ENCODE measurements at regions not wholly inside any gene's neighbourhood (a gene's known extent, or its start where the extent isn't known, plus 50 kb on each side); places are given as distances from the start of the nearest gene placed in this dataset.

DNA sequence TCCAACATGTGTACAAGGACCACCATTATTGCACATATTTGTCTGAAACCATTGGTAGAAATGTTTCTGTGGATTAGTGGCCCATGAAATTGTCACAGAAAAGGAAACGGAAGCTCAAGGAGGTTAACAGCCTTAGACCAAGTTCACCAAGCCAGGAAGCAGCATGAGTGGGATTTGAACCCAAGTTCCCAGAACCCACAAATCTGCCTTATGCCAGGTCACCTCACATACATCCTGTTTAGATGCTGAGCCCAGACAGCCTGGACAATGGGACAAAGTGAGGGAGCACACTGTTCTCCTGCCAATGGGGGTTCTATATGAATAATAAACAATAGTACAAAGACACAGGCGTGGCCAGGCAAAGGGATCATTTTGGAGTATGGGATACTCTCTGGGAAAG lies 59.6 kb upstream of the CA12 start:
- TF ChIP-seq, protein P1, sequence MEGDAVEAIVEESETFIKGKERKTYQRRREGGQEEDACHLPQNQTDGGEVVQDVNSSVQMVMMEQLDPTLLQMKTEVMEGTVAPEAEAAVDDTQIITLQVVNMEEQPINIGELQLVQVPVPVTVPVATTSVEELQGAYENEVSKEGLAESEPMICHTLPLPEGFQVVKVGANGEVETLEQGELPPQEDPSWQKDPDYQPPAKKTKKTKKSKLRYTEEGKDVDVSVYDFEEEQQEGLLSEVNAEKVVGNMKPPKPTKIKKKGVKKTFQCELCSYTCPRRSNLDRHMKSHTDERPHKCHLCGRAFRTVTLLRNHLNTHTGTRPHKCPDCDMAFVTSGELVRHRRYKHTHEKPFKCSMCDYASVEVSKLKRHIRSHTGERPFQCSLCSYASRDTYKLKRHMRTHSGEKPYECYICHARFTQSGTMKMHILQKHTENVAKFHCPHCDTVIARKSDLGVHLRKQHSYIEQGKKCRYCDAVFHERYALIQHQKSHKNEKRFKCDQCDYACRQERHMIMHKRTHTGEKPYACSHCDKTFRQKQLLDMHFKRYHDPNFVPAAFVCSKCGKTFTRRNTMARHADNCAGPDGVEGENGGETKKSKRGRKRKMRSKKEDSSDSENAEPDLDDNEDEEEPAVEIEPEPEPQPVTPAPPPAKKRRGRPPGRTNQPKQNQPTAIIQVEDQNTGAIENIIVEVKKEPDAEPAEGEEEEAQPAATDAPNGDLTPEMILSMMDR (IDR thresholded peaks at IDR 0.05) = no peak
- no peak for TF ChIP-seq POLR2AphosphoS5 (IDR thresholded peaks at IDR 0.05)
- no peak for TF ChIP-seq POLR2A (IDR thresholded peaks at IDR 0.05)
